ENCODE measurements at regions not wholly inside any gene's neighbourhood (a gene's known extent, or its start where the extent isn't known, plus 50 kb on each side); places are given as distances from the start of the nearest gene placed in this dataset.

DNA sequence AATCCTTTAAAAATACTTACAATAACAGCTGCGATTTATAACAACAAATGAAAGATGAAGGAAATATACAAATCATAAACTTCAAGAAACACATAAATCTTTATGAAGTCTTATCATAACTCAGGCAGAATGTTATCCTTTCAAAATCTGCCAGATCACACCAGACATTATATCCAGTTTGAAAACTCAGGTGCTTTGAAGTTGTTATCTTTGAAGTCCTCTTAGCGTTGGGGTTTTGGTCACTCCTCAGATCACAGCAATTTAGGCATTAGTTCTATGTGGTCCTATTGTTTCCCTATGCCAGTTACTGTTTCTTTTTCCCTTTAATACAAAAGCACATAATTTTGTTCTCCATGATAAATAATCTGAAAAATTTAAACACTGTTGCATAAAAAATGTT, 934.6 kb downstream of the EPHA3 start:
- H3K36me3 ChIP-seq (replicated peaks in 1 of 2; ENCODE audit: control insufficient read depth in 1 of 2, insufficient read depth in 2 of 2, low read length in 2 of 2), result no peaks in the 10 kb centered on the region
- no peak overlapping the region for H3K4me3 Mint-ChIP-seq
- H3K9ac ChIP-seq (ENCODE audit: insufficient read depth, low read length, poor library complexity, severe bottlenecking), result no peak overlapping the region
- no peak for DNase-seq
- no peaks in the 10 kb centered on the region for H4K20me1 ChIP-seq (ENCODE audit: insufficient read depth, low read length)
- no peak overlapping the region for H3K4me3 ChIP-seq (replicated peaks in 1 of 3; ENCODE audit: low read depth in 2 of 3, low read length in 3 of 3)
- no peaks in the 10 kb centered on the region for H3K79me2 ChIP-seq (ENCODE audit: insufficient read depth, low read length)
- no peaks in the 10 kb centered on the region for H3K4me1 Mint-ChIP-seq
- no peaks in the 10 kb centered on the region for H3K36me3 Mint-ChIP-seq
- H3K27ac Mint-ChIP-seq, result no peak overlapping the region
- peaks cover 0 to 2% (median 2%) of the 10 kb centered on the region in 3 donors for H3K27me3 Mint-ChIP-seq (ENCODE audit: low read depth in 3 of 3)
- intact Hi-C loops (cut with micrococcal nuclease), result no loop called here
- H3K4me2 ChIP-seq (replicated peaks; ENCODE audit: extremely low read depth, low read length, poor library complexity, severe bottlenecking), result no peak overlapping the region
- H3K9me3 Mint-ChIP-seq, result peaks cover 0 to 4% (median 3%) of the 10 kb centered on the region in 7 donors
- 40% methylated on average over 1 of the region's 2 CpGs for WGBS (ENCODE audit: insufficient coverage)
- H3K27ac ChIP-seq (ENCODE audit: low read depth in 1 of 2, low read length in 2 of 2), result no peak overlapping the region
- no peaks in the 10 kb centered on the region for H3K9me3 ChIP-seq (replicated peaks in 1 of 2; ENCODE audit: control insufficient read depth in 1 of 2, insufficient read depth in 1 of 2, low read length in 2 of 2)
- no peaks in the 10 kb centered on the region for H3K27me3 ChIP-seq (ENCODE audit: control insufficient read depth in 2 of 2, insufficient read depth in 2 of 2, low read length in 2 of 2)
- TF ChIP-seq, protein P1, sequence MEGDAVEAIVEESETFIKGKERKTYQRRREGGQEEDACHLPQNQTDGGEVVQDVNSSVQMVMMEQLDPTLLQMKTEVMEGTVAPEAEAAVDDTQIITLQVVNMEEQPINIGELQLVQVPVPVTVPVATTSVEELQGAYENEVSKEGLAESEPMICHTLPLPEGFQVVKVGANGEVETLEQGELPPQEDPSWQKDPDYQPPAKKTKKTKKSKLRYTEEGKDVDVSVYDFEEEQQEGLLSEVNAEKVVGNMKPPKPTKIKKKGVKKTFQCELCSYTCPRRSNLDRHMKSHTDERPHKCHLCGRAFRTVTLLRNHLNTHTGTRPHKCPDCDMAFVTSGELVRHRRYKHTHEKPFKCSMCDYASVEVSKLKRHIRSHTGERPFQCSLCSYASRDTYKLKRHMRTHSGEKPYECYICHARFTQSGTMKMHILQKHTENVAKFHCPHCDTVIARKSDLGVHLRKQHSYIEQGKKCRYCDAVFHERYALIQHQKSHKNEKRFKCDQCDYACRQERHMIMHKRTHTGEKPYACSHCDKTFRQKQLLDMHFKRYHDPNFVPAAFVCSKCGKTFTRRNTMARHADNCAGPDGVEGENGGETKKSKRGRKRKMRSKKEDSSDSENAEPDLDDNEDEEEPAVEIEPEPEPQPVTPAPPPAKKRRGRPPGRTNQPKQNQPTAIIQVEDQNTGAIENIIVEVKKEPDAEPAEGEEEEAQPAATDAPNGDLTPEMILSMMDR (IDR thresholded peaks at IDR 0.05), result no peak
- no peak overlapping the region for H2AFZ ChIP-seq (ENCODE audit: insufficient read depth, low read depth, low read length, poor library complexity, severe bottlenecking)
- no peaks in the 10 kb centered on the region for H3K4me1 ChIP-seq (ENCODE audit: control insufficient read depth in 1 of 2, insufficient read depth in 2 of 2, low read length in 2 of 2)

DNA sequence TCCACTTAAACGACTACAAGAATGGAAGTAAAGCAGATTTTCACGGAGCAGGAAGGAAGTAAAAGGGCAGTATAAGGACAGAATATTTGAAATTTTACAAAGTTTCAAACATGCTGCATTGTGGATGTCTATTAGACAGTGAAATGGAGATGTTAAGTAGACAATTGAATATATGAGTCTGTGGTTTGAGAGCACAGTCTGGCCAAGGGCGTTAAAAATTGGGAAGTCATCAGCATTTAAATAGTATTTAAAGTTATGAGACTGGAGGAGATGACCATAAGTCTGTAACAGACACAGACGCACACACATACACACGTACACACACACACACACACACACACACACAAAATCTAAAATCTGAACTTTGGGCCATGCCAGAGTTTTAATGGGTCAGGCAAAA, 935.9 kb downstream of the EPHA3 start:
- H3K9me3 Mint-ChIP-seq, result peaks cover 0 to 4% (median 3%) of the 10 kb centered on the region in 7 donors
- no peaks in the 10 kb centered on the region for H4K20me1 ChIP-seq (ENCODE audit: insufficient read depth, low read length)
- H3K4me3 ChIP-seq (replicated peaks in 1 of 3; ENCODE audit: low read depth in 2 of 3, low read length in 3 of 3), result no peak overlapping the region
- no peaks in the 10 kb centered on the region for H3K9me3 ChIP-seq (replicated peaks in 1 of 2; ENCODE audit: control insufficient read depth in 1 of 2, insufficient read depth in 1 of 2, low read length in 2 of 2)
- H3K4me2 ChIP-seq (replicated peaks; ENCODE audit: extremely low read depth, low read length, poor library complexity, severe bottlenecking), result no peak overlapping the region
- no peaks in the 10 kb centered on the region for H3K4me1 Mint-ChIP-seq
- intact Hi-C loops (cut with micrococcal nuclease), result no loop called here
- no peaks in the 10 kb centered on the region for H3K4me1 ChIP-seq (ENCODE audit: control insufficient read depth in 1 of 2, insufficient read depth in 2 of 2, low read length in 2 of 2)
- no peak overlapping the region for H2AFZ ChIP-seq (ENCODE audit: insufficient read depth, low read depth, low read length, poor library complexity, severe bottlenecking)
- TF ChIP-seq, protein P1 (IDR thresholded peaks at IDR 0.05), result no peak
- no peak overlapping the region for H3K9ac ChIP-seq (ENCODE audit: insufficient read depth, low read length, poor library complexity, severe bottlenecking)
- H3K4me3 Mint-ChIP-seq, result no peak overlapping the region
- no peaks in the 10 kb centered on the region for H3K27me3 ChIP-seq (ENCODE audit: control insufficient read depth in 2 of 2, insufficient read depth in 2 of 2, low read length in 2 of 2)
- H3K79me2 ChIP-seq (ENCODE audit: insufficient read depth, low read length), result no peaks in the 10 kb centered on the region
- H3K36me3 Mint-ChIP-seq, result no peaks in the 10 kb centered on the region
- no peak for DNase-seq
- H3K36me3 ChIP-seq (replicated peaks in 1 of 2; ENCODE audit: control insufficient read depth in 1 of 2, insufficient read depth in 2 of 2, low read length in 2 of 2), result no peaks in the 10 kb centered on the region
- H3K27ac Mint-ChIP-seq, result no peak overlapping the region
- WGBS (ENCODE audit: insufficient coverage), result 70% methylated on average over 2 of the region's 5 CpGs
- H3K27me3 Mint-ChIP-seq (ENCODE audit: low read depth in 3 of 3), result peaks cover 0 to 2% (median 2%) of the 10 kb centered on the region in 3 donors
- H3K27ac ChIP-seq (ENCODE audit: low read depth in 1 of 2, low read length in 2 of 2), result no peak overlapping the region
